Fibroblast of skin of abdomen (primary cell): ENCODE measurements at regions not wholly inside any gene's neighbourhood (a gene's known extent, or its start where the extent isn't known, plus 50 kb on each side); places are given as distances from the start of the nearest gene placed in this dataset.
"Not testable (repeated sequence)": the region's sequence is repeated elsewhere in the genome, so short reads cannot be mapped to it uniquely, and the experiment has no call there.

ENCODE experiments used
- DNase-seq: peaks from one replicate; pipeline ENCODE4 v3.0.0-alpha.2; 2013

- DNase-seq = no peak
Observed at GRCh38 chr1:224791362-224791941, 138.0 kb upstream of the DNAH14 start.

- DNase-seq = no peak
Observed at GRCh38 chr1:224795591-224795990, 133.9 kb upstream of the DNAH14 start.

GRCh38 chr1:224799083-224799482, 130.4 kb upstream of the DNAH14 start:
- DNase-seq = no peak

GRCh38 chr1:224800486-224801119, 128.9 kb upstream of the DNAH14 start:
- no peak for DNase-seq

GRCh38 chr1:224801844-224802490, 127.5 kb upstream of the DNAH14 start:
- no peak for DNase-seq

- DNase-seq = no peak
Observed at GRCh38 chr1:224802617-224803016, 126.9 kb upstream of the DNAH14 start.

- no peak for DNase-seq
Observed at GRCh38 chr1:224804220-224804619, 125.3 kb upstream of the DNAH14 start.

GRCh38 chr1:224805889-224806288, 123.6 kb upstream of the DNAH14 start:
- no peak for DNase-seq

- no peak for DNase-seq
Observed at GRCh38 chr1:224809137-224809536, 120.3 kb upstream of the DNAH14 start.

GRCh38 chr1:224809613-224810012, 119.9 kb upstream of the DNAH14 start:
- DNase-seq = no peak

- no peak for DNase-seq
Observed at GRCh38 chr1:224811564-224811963, 117.9 kb upstream of the DNAH14 start.

- no peak for DNase-seq
Observed at GRCh38 chr1:224815647-224816046, 113.8 kb upstream of the DNAH14 start.

- DNase-seq = no peak
Observed at GRCh38 chr1:224816062-224816461, 113.4 kb upstream of the DNAH14 start.

- no peak for DNase-seq
Observed at GRCh38 chr1:224817382-224817781, 112.1 kb upstream of the DNAH14 start.

- no peak for DNase-seq
Observed at GRCh38 chr1:224819861-224820260, 109.6 kb upstream of the DNAH14 start.

- no peak for DNase-seq
Observed at GRCh38 chr1:224820341-224820740, 109.1 kb upstream of the DNAH14 start.

- DNase-seq = not testable (repeated sequence)
Observed at GRCh38 chr1:224821751-224822150, 107.7 kb upstream of the DNAH14 start.

- no peak for DNase-seq
Observed at GRCh38 chr1:224825525-224826000, 103.9 kb upstream of the DNAH14 start.

GRCh38 chr1:224828691-224829090, 100.8 kb upstream of the DNAH14 start:
- DNase-seq = peak; percentile 62

- no peak for DNase-seq
Observed at GRCh38 chr1:224831501-224831900, 98.0 kb upstream of the DNAH14 start.

GRCh38 chr1:224839648-224840300, 89.7 kb upstream of the DNAH14 start:
- not testable (repeated sequence) for DNase-seq

GRCh38 chr1:224841803-224842202, 87.7 kb upstream of the DNAH14 start:
- not testable (repeated sequence) for DNase-seq

GRCh38 chr1:224846119-224846907, 83.2 kb upstream of the DNAH14 start:
- no peak for DNase-seq
